GM19324 (cell line): ENCODE measurements at regions not wholly inside any gene's neighbourhood (a gene's known extent, or its start where the extent isn't known, plus 50 kb on each side); places are given as distances from the start of the nearest gene placed in this dataset.
"Not testable (repeated sequence)": the region's sequence is repeated elsewhere in the genome, so short reads cannot be mapped to it uniquely, and the experiment has no call there.

Experiments used
- ATAC-seq: cut with Tn5 transposase; IDR thresholded peaks from one replicate; pipeline ENCODE4 v1.9.1; 2021; ENCODE audit warnings: mild to moderate bottlenecking, moderate library complexity; ENCODE audit not compliant: unreplicated experiment, low FRiP score

DNA sequence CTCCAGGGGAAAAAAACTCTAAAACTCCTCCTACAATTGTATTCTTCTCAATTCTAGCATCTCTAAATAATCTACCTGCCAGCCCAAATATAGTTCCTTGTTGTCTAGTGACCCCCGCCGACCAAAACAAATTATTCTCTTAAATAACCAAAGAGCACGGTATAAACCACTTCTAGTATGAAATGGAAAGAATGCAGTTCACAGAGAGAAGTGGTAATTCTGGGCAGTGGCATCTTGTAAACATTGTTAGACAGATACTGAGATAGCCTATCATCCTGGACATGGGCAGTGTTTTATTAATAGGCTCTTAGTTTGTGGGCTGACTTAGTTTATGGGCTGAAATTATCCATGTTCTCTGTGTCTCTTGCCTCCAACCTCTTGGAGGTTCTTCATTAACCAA lies 1412.6 kb upstream of the CDH9 start:
- ATAC-seq = no peak

- no peak for ATAC-seq
Observed at GRCh38 chr5:28448791-28449190, 1410.4 kb upstream of the CDH9 start.

DNA sequence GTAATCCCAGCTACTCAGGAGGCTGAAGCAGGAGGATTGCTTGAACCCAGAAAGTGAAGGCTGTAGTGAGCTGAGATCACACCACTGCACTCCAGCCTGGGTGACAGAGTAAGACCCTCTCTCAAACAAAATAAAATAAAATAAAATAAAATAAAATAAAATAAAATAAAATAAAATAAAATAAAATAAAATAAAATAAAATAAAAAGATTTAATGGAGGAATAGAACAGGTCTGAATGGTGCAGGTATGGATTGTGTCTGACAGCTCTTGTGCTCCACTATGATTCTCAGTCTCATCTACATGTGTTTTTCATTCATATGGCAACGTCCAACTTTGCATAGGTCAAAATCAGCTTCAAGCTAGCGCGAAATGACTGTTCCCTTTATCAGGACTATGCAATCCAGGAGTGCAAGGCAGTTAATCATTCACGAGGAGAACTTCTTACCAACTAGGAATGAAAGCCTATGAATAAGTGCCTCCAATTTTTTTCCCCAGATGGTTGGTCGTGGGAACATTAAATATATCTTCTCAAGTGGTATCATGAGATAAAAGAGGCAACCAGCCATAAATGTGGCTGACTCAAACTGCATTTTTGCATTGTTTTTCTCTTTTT lies 1392.3 kb upstream of the CDH9 start:
- no peak for ATAC-seq

- no peak for ATAC-seq
Observed at GRCh38 chr5:28421141-28421540, 1382.8 kb upstream of the CDH9 start.

DNA sequence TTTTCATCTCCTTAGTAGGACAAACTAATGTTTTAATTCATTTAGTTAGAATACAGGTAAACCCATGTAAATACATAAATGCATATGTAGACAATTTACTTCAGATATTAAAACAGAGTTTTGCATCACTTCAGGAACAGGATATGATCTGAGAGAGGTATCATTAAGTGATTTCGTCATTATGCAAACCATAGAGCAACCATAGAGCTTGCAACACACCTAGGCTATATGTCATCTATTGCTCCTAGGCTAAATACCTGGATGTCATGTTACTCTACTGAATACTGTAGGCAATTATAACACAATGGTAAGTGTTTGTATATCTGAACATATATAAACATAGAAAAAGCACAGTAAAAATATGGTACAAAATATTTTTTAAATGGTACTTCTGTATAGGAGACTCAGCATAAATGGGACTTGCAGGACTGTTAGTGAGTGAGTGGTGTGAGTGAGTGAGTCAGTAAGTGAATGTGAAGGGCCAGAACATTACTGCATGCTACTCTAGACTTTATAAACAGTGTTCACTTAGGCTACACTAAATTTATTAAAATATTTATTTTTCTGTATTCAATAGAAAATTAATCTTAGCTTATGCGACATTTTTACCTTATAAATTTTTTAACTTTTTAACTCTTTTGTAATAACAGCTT lies 1377.5 kb upstream of the CDH9 start:
- no peak for ATAC-seq

GRCh38 chr5:28414619-28415018 lies 1376.2 kb upstream of the CDH9 start:
- no peak for ATAC-seq

DNA sequence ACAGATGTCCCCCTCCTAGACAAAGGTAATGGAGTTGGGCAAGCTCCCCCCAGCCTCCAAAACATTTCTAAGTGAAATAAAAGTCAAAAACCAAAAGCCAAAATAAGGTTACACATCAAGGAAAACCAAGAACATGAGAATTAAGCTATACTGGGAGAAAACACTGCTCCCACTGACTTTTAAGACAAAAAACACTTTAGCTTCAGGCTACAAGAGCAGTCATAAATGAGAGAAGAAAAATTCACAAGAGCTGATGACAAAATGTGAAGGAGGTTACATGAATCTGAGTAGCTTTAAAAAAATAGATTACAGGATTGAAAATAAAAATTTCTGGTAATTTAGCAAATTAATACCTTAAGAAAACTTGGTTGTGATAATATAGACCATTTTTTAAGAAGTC lies 1370.3 kb upstream of the CDH9 start:
- ATAC-seq = no peak

DNA sequence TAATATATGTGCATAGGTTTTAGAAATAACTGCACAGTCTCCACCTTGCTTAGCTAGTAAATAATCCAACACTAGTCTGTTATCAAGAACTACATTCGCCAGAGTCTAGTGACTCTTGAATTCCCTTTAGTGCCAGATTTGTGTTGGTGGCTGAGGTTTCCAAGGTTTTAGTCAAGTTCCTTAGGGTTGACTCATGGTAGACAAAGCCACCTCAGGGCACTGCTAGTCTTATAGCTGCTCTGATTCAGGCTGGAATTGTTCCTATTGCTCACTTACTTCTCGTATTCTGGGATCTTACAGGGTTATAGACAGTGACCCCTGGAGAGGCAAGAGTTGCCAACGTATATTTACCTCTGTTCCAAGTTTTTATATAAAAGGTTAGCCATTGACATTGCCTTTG lies 1369.8 kb upstream of the CDH9 start:
- ATAC-seq = no peak

GRCh38 chr5:28404363-28405071 lies 1366.1 kb upstream of the CDH9 start:
- ATAC-seq = no peak

- ATAC-seq = no peak
Observed at GRCh38 chr5:28403846-28404245, 1365.5 kb upstream of the CDH9 start.

DNA sequence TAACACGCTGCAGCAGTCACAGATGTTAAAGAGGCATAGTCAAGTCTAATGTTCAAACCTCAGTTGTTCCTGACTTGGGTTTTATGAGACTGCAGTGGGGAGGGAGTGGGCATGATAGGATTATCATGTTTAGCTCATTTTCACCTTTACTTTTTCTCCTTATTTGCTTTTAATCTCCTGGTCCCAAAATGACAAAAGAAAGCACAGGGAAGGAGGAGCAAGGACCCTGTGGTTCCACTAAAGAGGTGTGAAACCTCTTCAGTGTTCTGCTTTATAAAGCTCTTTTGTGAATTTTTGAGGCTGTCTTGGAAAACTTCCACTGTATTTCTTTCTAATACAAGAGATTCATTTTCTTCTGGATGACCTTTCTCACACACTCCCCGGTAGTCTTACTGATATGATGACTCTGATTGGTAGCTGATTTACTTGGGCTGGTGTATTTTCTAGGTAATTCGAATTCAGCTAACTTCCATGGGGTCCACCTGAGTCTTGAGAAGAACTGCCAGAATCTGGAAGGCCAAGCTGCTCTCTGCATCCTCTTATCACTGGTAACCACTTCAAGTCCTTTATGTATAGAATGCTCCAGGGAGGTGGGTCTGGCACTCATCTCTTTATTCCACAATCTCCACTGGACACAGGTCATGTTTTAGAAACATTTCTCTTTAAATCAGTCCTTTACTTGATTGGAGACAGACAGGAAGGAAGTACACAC lies 1364.4 kb upstream of the CDH9 start:
- no peak for ATAC-seq

DNA sequence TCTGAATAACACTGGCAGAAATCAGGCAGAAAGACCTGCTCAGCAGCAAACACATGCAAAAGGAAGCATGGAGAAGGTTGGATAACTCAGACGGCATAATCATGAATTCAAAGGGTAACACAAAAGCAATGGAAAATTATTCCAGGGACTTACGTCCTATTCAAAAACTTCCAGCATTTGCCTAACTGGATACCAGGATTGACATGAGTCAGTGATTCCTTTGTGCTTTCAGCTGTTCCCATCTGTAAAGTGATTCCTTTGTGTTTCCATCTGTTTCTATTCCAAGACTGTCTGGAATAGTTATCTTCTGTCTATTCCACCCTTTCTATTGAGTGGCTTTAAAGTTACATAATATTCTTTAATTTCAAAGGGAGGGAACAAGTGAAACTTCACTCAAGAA lies 1361.7 kb upstream of the CDH9 start:
- no peak for ATAC-seq

GRCh38 chr5:28399211-28399610 lies 1360.8 kb upstream of the CDH9 start:
- no peak for ATAC-seq

DNA sequence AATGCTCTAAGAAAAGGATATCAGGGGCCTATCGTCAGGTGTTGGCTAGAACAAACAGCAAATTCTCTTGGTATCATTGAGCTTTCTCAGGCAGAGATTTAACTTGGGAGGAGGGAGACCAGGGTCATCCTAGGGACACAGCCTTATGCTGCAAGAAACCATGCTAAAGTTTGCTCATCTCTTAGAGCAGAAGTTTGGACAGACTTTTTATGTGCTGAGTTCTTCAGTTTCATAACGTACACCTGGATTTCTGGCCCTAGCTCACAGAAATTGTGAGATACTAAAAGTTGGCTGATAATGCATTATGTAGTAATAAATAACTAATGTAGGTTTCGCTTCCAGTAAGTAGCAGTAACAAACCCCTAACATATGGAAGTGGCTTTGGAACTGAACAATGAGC lies 1359.8 kb upstream of the CDH9 start:
- ATAC-seq = no peak

DNA sequence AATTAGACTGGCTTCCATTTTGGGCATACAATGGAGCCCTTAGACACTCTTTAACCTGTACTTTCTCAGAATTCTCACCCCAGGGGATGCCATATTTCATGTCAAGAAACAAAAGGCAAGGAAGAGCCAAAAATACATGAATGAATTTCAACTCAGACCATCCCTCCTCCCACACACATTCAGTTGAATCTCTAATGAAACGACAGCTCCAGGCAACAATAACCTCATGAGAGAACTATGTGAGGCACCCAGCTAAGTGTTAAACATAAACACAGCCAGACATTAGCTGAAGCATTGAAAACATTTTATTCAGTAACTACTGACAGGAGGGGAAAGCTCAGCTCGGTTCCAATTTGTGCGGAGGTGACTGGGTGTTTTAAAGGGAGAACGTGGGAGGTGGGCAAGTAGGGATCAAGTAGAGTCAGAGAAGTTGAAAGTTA lies 1359.1 kb upstream of the CDH9 start:
- no peak for ATAC-seq

GRCh38 chr5:28391277-28391676 lies 1352.9 kb upstream of the CDH9 start:
- ATAC-seq = no peak

GRCh38 chr5:28390341-28390740 lies 1352.0 kb upstream of the CDH9 start:
- no peak for ATAC-seq

DNA sequence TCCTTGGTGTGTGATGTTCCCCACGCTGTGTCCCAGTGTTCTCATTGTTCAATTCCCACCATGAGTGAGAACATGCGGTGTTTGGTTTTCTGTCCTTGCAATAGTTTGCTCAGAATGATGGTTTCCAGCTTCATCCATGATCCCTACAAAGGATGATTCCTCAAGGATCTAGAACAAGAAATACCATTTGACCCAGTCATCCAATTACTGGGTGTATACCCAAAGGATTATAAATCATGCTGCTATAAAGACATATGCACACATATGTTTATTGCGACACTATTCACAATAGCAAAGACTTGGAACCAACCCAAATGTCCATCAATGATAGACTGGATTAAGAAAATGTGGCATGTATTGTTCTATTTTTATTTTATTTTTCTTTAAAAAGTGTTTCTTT lies 1351.3 kb upstream of the CDH9 start:
- not testable (repeated sequence) for ATAC-seq

DNA sequence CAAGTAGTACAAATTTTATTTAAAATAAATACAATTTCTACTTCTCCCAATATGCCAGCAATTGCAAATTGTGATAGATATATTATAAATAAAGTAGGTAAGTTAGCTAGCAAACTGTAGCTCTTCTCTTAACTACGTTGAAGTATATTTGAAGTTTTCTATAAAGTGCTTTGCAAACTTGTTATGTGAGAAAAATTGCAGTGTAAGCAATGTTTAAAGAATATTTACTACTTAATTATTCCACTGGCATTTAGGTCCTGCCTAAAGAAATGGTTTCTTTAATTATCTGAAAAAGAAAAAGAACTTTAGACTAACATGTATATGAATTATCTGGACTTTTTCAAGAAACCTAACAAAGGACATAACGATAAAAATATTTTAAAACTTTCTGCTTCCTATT lies 1350.0 kb upstream of the CDH9 start:
- no peak for ATAC-seq

- ATAC-seq = no peak
Observed at GRCh38 chr5:28386712-28387111, 1348.3 kb upstream of the CDH9 start.

DNA sequence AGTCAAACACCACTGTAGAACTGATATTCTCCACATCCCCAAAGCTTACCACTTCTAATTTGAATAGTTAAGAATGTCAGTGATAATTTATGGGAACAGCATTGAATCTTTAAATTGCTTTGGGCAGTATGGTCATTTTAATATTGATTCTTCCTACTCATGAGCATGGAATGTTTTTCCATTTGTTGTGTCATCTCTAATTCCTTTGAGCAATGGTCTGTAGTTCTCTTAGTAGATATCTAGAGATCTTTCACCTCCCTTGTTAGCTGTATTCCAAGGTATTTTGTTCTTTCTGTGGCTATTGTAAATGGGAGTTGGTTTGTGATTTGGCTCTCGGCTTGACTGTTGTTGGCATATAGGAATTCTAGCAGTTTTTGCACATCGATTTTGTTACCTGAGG lies 1341.8 kb upstream of the CDH9 start:
- no peak for ATAC-seq
